A673 (cell line): ENCODE measurements at regions not wholly inside any gene's neighbourhood (a gene's known extent, or its start where the extent isn't known, plus 50 kb on each side); places are given as distances from the start of the nearest gene placed in this dataset.

Experiments
- BruUV-seq: library from RNA; stranded (reverse); fragments of 400-500 nt; replicated peaks from 2 replicates; lab custom pipeline; 2021; lab: Mats Ljungman, UMichigan
- CTCF ChIA-PET: fragments of 300-600 bp; sonication (Branson Sonifier 250); formaldehyde crosslinking; loops from one replicate; lab custom pipeline; 2022; ENCODE audit warnings: antibody characterized with exemption; lab: Charles Lee
- POLR2A ChIA-PET: fragments of 300-600 bp; sonication (Branson Sonifier 250); formaldehyde crosslinking; loops from one replicate; lab custom pipeline; 2022; ENCODE audit warnings: antibody characterized with exemption; ENCODE audit not compliant: low non-redundant PET; lab: Charles Lee
- DNase-seq: peaks from one replicate; pipeline ENCODE4 v3.0.0-alpha.2; 2015; ENCODE audit warnings: low spot score
- H3K27ac ChIP-seq: fragments of 200-600 bp; sonication (generic); 2 replicates; pipeline ENCODE4 v1.5.1; 2016; ENCODE audit warnings: mixed run types, low read depth, mild to moderate bottlenecking, mixed read lengths, antibody characterized with exemption, low read length; ENCODE audit not compliant: poor library complexity, severe bottlenecking
- H3K27me3 ChIP-seq: fragments of 200-600 bp; sonication (generic); replicated peaks from 2 replicates; pipeline ENCODE4 v1.6.1; 2017; ENCODE audit warnings: mixed run types, low read depth, mild to moderate bottlenecking, mixed read lengths, antibody characterized with exemption, low read length; ENCODE audit not compliant: insufficient read depth, poor library complexity
- H3K36me3 ChIP-seq: fragments of 200-600 bp; sonication (generic); 2 replicates; pipeline ENCODE4 v1.6.1; 2016; ENCODE audit warnings: mixed run types, mild to moderate bottlenecking, mixed read lengths, antibody characterized with exemption, low read length; ENCODE audit not compliant: insufficient read depth, poor library complexity, severe bottlenecking
- H3K4me1 ChIP-seq: fragments of 200-600 bp; sonication (generic); 2 replicates; pipeline ENCODE4 v1.6.1; 2017; ENCODE audit warnings: mixed run types, mild to moderate bottlenecking, mixed read lengths, antibody characterized with exemption, low read length; ENCODE audit not compliant: insufficient read depth, poor library complexity, severe bottlenecking
- H3K4me3 ChIP-seq: fragments of 200-600 bp; sonication (generic); 2 replicates; pipeline ENCODE4 v1.5.1; 2016; ENCODE audit warnings: low read depth, mixed run types, mild to moderate bottlenecking, mixed read lengths, low read length; ENCODE audit not compliant: poor library complexity, severe bottlenecking
- H3K9me3 ChIP-seq: fragments of 200-600 bp; sonication (generic); 2 replicates; pipeline ENCODE4 v1.6.1; 2016; ENCODE audit warnings: mixed run types, low read depth, mild to moderate bottlenecking, mixed read lengths, antibody characterized with exemption, low read length; ENCODE audit not compliant: poor library complexity, severe bottlenecking
- CTCF ChIP-seq: fragments of 300-800, 200-600 bp; sonication (generic); conservative IDR thresholded peaks from 2 replicates; pipeline ENCODE4 v1.5.1; 2017; ENCODE audit warnings: low read depth, mild to moderate bottlenecking, antibody characterized with exemption, low read length, moderate library complexity, mixed read lengths
- EZH2 ChIP-seq: fragments of 200-600 bp; sonication (generic); IDR thresholded peaks from 2 replicates; pipeline ENCODE4 v1.6.1; 2017; ENCODE audit warnings: borderline replicate concordance, low read depth, mild to moderate bottlenecking, mixed read lengths, antibody characterized with exemption, low read length; ENCODE audit not compliant: poor library complexity, severe bottlenecking
- intact Hi-C: fragments of 100-400 bp; cut with micrococcal nuclease; formaldehyde crosslinking; loops from one replicate; pipeline ENCODE4 v1.10.0; 2022; ENCODE audit not compliant: unreplicated experiment

DNA sequence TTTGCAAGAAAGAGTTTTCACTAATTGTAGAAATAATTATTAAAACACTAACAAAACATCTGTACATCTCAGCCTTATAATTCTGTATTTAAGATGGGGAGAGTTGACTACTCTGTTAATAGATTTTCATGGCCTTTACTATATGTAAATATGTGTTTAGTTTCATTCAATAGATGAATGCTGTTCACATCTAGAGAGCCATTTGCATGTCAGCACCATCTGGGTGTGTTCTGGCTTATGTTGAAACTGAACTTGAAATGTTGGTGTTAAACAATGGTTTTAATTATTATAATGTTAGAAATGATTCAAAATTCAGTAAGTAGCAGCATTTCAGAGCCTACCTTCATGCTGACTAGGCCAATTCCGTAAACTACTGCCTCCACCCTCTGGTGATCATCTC is 102.5 kb upstream of the ADAD1 start:
- no TSS peak for BruUV-seq
- no peak overlapping the region for H3K27ac ChIP-seq
- intact Hi-C loops = no loop called here
- peaks cover 9% of the 10 kb centered on the region for H3K36me3 ChIP-seq
- H3K4me3 ChIP-seq = no peak overlapping the region
- TF ChIP-seq CTCF = no peak
- TF ChIP-seq EZH2 = no peak
- POLR2A ChIA-PET = no interaction called here
- no peaks in the 10 kb centered on the region for H3K27me3 ChIP-seq
- H3K9me3 ChIP-seq = no peaks in the 10 kb centered on the region
- CTCF ChIA-PET = no interaction called here
- no peaks in the 10 kb centered on the region for H3K4me1 ChIP-seq
- no peak for DNase-seq

- BruUV-seq = no TSS peak
- POLR2A ChIA-PET = no interaction called here
- Histone ChIP-seq H3K9me3 (no peaks in the 10 kb centered on the region), H3K4me1 (no peaks in the 10 kb centered on the region), H3K36me3 (peaks cover 3% of the 10 kb centered on the region), H3K27me3 (no peaks in the 10 kb centered on the region), H3K27ac (no peak overlapping the region), H3K4me3 (no peak overlapping the region)
- no peak for DNase-seq
- TF ChIP-seq CTCF = no peak
- TF ChIP-seq EZH2 = no peak
- CTCF ChIA-PET = no interaction called here
- intact Hi-C loops = no loop called here
These were observed 99.8 kb upstream of the ADAD1 start for GRCh38 chr4:122278976-122279375.

DNA sequence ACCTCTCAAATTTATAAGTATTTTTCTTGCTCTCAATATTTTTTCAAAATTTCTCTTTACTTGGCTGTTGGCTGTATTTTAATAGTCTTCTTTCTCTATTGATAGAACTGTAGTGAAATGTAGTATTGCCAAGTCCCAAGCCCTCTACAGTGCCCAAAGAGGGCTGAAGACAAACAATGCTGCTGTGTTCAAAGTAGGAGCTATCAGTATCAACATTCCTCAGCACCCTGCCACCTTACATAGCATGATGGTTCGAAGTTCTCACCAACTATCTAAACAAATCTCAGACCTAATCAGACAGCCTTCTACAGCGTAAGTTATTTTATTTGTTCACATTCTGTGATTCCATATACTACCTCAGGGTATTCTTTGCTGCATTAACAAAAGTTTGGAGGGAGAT is 99.1 kb upstream of the ADAD1 start:
- DNase-seq = no peak
- POLR2A ChIA-PET = no interaction called here
- intact Hi-C loops = no loop called here
- no peak overlapping the region for H3K4me3 ChIP-seq
- H3K36me3 ChIP-seq = peaks cover 1% of the 10 kb centered on the region
- H3K9me3 ChIP-seq = no peaks in the 10 kb centered on the region
- TF ChIP-seq CTCF (no peak), EZH2 (no peak)
- no peaks in the 10 kb centered on the region for H3K4me1 ChIP-seq
- CTCF ChIA-PET = no interaction called here
- no TSS peak for BruUV-seq
- no peaks in the 10 kb centered on the region for H3K27me3 ChIP-seq
- H3K27ac ChIP-seq = no peak overlapping the region
